Kidney tubule cell (primary cell): ENCODE measurements at regions not wholly inside any gene's neighbourhood (a gene's known extent, or its start where the extent isn't known, plus 50 kb on each side); places are given as distances from the start of the nearest gene placed in this dataset.

ENCODE experiments used
- DNase-seq: peaks from one replicate; pipeline ENCODE4 v3.0.0-alpha.2; 2018; ENCODE audit warnings: low spot score

GRCh38 chr17:79218175-79218824 is 143.7 kb downstream of the ENGASE start:
- no peak for DNase-seq

DNA sequence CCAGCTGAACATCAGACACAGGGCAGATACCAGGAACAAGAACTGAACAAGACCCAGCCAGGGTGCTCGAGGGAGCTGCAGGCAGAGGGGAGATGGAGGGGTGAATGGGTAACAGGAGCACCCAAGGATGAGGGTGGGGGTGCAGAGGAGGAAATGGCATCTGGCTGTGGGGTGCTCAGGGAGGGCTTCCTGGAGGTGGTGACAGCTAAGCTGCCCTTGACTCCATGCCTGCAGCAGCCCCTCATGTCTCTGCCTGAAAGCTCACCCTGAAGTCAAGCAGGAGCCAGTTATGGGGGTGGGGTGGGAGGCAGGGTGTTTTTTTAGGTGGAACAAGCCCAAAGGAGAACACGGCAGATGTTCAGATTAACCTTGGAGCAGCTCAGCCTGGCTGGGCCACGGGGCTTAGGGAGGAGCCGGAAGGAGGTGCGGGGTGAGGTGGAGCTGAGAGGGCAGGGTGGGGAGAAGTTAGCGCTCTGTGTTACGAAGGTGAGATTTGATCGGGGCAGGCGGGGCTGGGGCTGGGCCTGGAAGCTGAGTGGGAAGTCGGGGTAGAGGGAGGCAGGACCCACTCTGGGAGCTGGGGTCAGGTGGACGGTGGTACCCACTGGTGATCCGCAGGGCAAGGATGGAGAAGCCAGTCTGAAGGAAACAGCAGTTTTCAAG is 143.0 kb downstream of the ENGASE start:
- DNase-seq: no peak

DNA sequence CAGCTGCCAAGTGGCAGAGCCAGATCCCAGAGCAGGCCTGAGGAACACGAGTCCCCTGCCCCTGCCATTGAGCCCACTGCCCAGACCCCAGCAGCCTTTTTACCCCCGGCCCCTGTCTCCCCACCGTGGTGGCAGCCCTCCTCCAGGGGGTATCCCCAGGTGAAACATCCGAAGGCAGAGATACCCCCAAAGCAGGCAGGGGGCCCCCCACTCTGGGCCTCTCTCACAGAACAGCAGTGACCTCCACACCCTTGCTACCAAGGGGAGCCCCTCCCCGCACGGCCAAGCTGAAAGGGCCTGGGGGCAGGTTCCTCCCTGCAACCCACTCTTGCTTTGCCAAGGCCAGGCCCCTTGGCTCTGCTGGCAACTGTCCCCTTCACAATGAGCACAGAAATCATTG is 142.2 kb downstream of the ENGASE start:
- DNase-seq: no peak

GRCh38 chr17:79216391-79216790 is 141.8 kb downstream of the ENGASE start:
- no peak for DNase-seq

DNA sequence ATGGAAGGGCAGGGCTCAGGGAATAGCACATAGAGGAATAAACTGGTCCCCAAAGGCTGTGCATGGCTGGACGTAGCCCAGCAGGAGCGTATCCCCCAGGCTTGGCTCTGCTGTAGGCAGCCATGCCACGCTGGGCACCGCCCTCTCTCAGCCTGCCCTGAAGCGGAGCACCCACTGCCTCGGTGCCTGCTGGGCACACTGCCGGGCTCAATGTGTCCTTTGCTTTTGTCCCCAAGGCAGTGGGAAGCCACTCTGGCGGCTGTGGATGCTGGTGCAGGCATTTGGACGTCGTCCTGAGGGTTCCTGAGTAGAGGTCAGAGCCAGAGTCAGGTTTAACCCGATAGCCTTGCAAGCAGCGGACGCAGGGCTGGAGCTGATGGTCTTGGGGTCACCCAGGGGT is 141.0 kb downstream of the ENGASE start:
- DNase-seq: no peak

DNA sequence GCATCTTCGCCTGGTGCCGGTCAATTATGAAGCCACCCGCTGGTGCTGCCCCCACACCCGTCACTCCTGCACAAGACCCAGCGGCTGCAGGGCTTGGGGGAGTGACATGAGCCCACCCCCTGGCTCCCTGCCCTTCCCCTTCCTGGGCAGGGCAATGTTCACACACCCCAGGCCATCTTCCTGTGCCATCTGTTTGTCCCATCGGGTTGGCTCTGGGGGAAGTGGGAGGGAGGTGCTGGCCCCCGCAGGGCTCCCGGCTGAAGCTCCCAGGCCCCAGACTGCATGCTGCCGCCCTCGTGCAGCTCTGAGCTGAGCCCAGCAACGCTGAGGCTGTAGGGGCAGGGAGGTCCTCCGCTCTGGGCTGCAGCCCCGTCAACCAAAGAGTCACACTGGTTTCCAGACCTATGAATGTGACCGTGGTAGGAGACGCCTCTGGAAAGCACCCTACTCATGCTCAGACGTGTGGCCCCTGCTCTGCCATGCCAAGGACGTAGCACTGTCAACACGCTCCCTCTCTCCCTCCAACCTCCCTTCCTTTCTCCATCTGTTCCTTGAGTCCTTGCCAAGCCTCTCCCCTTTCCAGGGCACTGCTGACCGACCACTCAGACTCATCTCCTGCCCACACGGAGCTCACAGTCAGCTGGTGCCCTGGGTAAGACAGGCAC is 140.4 kb downstream of the ENGASE start:
- DNase-seq: no peak

DNA sequence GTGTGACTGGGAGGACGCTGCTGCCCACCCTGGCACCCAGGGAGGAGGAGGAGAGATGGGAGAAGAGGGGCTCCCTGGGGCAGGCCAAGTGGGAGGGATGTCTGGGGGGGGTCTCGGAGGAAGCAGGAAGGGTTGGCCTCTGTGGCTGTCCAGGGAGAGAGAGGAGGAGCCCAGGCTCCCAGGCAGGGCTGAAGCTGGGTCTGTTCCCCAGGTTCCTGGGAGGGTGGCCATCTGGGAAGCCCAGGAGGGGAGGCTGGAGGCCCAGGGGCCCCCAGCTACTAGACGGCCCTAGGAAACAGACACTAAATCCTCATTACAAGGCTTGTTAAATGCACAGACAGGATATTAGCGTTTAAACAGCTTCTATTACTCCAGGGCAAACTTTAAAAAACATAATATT is 139.8 kb downstream of the ENGASE start:
- no peak for DNase-seq

DNA sequence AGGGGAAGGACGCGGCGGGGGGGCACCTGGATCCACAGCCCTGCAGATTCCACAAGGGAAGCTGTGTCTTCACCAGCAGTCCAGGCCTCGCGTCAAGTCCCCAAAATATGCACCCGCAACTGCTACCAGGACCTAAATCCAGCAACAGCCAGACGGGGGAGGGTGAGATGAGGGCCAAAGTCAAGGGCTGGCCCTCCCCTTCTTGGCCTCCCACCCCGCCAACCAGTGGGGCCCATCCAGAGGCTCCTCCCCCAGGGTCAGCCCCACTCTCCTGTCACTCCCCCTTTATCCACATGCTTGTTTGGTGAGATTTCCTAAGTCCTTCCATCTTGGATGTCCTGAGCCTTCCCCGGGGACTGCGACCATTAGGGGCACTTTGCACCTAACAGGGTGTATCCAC is 138.7 kb downstream of the ENGASE start:
- no peak for DNase-seq

DNA sequence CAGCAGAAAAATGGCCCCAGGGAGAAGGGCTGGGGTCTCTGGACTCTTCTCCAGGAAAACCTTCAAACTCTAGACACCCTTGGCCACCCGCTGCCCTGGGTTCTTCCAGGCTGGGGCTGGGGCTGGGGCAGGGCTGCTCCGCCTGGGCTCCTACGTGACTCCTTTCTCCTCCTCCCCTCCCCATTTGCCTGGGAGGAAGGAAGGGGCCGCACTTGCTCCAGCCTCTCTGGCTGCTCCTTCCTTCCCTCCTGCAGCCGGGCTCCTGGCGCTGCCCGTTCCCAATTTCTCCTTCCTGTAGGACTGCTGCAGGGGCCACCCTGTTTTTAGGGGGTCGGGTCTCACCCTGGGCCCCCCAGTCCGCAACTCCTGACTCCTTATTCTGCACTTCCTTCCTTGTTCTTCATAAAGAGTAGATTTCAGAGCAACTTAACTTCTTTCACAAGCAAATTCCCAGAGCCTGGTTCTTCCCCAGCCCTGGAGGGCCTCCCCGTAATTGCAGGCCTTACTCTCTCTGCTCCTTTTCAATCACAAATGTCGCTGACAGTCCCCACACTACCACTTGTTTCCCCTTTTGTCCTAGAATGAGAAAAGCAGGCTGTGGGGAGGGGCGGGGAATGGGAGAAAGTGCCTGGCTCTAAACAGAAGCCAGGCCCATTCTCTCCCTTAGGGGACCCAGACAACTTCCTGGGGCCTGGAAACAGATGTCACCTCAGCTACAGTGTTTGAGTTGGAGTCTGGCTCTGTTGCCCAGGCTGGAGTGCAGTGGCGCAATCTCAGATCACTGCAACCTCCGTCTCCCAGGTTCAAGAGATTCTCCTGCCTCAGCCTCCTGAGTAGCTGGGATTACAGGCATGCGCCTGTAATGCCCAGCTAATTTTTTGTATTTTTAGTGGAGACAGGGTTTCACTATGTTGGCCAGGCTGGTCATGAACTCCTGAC is 137.8 kb downstream of the ENGASE start:
- DNase-seq: no peak

DNA sequence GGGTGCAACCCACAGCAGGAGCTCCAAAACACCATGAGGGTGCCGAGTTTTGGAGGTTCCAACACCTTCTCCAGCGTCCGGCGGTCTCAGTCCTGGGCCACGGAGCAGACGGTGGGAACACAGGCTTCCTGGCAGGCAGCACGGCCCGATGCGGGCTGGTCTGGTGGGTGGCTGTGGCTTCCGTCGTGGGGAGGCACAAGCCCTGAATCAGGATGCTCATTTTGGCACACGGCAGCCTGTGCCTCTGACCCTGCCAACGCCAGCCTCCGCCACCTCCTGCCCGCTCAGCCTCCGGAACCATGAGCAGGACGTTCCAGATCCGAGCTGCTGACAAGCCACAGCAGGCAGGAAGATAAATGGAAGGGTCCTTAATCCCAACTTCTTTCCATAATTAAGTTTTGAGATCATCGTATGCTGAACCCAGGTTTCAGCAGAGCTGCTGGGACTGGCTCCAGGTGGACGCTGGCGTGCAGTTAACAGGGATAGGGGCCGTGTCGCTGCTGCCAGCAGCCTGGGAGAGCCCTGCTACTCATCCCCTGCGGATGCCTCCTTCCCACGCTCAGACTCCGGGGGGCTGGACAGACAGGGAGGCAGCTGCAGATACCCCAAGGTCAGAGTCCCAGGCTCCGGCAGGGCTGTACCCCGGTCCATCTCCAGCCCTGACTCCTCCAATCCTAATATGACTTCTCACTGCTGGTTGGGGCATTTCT is 136.6 kb downstream of the ENGASE start:
- DNase-seq: no peak

- no peak for DNase-seq
These were observed 136.0 kb downstream of the ENGASE start for GRCh38 chr17:79210638-79211037.

- DNase-seq: no peak
These were observed 133.3 kb downstream of the ENGASE start for GRCh38 chr17:79207960-79208359.

- peak; percentile 12 for DNase-seq
These were observed 131.1 kb downstream of the ENGASE start for GRCh38 chr17:79205688-79206205.

- DNase-seq: peak; percentile 42
These were observed 129.6 kb downstream of the ENGASE start for GRCh38 chr17:79204261-79204660.

GRCh38 chr17:79203657-79204056 is 129.0 kb downstream of the ENGASE start:
- DNase-seq: no peak

DNA sequence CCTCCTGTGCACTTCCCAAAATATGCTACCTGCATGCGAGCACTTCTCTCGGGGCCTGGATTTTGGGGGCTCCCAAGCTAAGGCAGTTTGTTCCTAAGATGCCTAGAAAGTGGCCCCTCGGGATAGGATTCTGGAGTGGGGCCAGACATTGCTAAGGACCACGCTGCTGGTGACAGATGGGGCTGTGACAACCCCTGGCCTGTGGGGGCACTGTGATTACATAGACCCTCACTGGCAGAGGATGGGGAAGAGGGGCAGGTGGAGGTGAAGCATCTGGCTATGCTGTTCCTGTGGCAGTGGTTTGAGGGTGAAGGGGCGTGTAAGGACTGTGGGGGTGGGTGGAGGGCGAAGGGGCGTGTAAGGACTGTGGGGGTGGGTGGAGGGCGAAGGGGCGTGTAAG is 128.4 kb downstream of the ENGASE start:
- DNase-seq: no peak

- DNase-seq: no peak
These were observed 127.9 kb downstream of the ENGASE start for GRCh38 chr17:79202480-79202879.

- DNase-seq: peak; percentile 72
These were observed 127.1 kb downstream of the ENGASE start for GRCh38 chr17:79201536-79202227.

DNA sequence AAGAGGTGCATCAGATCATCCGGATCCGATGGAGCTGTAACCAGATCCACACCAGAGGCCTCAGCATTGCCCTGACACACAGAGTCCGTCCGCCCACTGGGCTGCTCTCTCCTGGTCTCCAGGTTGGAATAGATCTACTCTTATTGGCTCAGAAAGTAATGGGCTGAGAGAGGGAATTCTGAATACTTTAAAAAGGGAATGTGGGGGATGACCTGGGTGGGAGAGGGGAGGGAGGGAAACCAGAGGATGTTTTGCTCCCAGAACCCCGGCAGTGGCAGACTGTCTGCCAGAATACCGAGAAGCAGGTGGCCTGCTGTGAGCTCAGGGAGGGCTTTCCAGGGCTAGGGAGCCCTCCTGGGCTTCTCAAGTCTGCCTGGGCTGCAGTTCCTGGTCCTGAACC is 126.5 kb downstream of the ENGASE start:
- DNase-seq: no peak

- no peak for DNase-seq
These were observed 122.3 kb downstream of the ENGASE start for GRCh38 chr17:79196913-79197312.
